ENCODE measurements at regions not wholly inside any gene's neighbourhood (a gene's known extent, or its start where the extent isn't known, plus 50 kb on each side); places are given as distances from the start of the nearest gene placed in this dataset.

DNA sequence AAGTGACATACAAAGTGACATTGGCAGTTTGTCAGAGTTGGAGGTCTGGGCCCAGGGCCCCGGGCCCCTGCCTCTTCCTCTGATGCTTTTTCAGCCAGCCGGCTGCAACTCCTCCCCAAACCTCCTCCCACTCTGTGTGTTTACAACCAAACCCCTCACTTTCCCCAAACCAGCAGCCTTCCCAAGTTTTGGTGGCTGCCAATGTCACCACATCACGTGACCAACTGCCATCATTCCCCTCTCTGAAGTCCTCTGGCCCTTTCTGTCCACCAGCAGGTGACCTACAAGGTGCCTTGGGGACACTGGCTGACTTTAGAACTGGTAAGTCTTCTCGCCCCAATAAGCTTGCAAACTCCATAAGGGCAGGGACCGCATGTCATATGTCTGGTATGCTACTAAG, 357.7 kb downstream of the BCOR start:
- no peak for DNase-seq
- H3K9me3 ChIP-seq (replicated peaks; ENCODE audit: control insufficient read depth, low read depth, low read length): no peaks in the 10 kb centered on the region
- H3K27me3 ChIP-seq (ENCODE audit: control insufficient read depth, insufficient read depth, low read length): peaks cover 16% of the 10 kb centered on the region
- H3K4me3 ChIP-seq (ENCODE audit: low read length): no peak overlapping the region
- H3K4me1 ChIP-seq (ENCODE audit: control insufficient read depth, insufficient read depth, low read length): peaks cover 14% of the 10 kb centered on the region
- H3K27ac ChIP-seq (ENCODE audit: low read length): no peak overlapping the region
- 35% methylated on average over 3 of the region's 5 CpGs for WGBS (ENCODE audit: insufficient coverage)
- H3K36me3 ChIP-seq (ENCODE audit: control insufficient read depth, insufficient read depth, low read length): no peaks in the 10 kb centered on the region

DNA sequence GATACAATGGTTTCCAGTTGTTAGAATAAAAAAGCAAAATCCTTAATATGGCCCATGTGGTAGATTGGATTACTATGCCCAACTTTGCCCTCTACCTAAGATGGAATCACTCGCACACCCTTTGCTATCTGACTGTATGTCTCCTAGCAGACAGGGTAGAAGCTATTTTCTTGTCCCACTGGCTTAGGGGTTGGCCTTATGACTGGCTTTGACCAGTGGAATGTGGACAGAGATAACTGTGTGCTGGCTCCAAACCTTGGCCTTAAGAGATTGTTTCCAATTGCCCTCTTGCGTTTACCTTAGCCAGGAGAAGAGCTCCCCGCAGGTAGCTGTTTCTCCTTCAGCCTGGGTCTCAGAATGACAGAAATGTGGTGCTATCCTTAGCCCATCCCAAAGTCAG, 355.9 kb downstream of the BCOR start:
- Histone ChIP-seq H3K27me3 (ENCODE audit: control insufficient read depth, insufficient read depth, low read length) (peaks cover 20% of the 10 kb centered on the region), H3K9me3 (replicated peaks; ENCODE audit: control insufficient read depth, low read depth, low read length) (no peaks in the 10 kb centered on the region), H3K4me1 (ENCODE audit: control insufficient read depth, insufficient read depth, low read length) (no peaks in the 10 kb centered on the region), H3K4me3 (ENCODE audit: low read length) (no peak overlapping the region), H3K36me3 (ENCODE audit: control insufficient read depth, insufficient read depth, low read length) (no peaks in the 10 kb centered on the region), H3K27ac (ENCODE audit: low read length) (no peak overlapping the region)
- WGBS (ENCODE audit: insufficient coverage): 100% methylated on average over 2 of the region's 3 CpGs
- no peak for DNase-seq

- DNase-seq: no peak
- no peak overlapping the region for H3K4me3 ChIP-seq (ENCODE audit: low read length)
- no CpG with 5 or more reads among the region's 2 CpGs for WGBS (ENCODE audit: insufficient coverage)
- no peaks in the 10 kb centered on the region for H3K9me3 ChIP-seq (replicated peaks; ENCODE audit: control insufficient read depth, low read depth, low read length)
- H3K27me3 ChIP-seq (ENCODE audit: control insufficient read depth, insufficient read depth, low read length): peaks cover 28% of the 10 kb centered on the region
- peaks cover 8% of the 10 kb centered on the region for H3K4me1 ChIP-seq (ENCODE audit: control insufficient read depth, insufficient read depth, low read length)
- no peak overlapping the region for H3K27ac ChIP-seq (ENCODE audit: low read length)
- H3K36me3 ChIP-seq (ENCODE audit: control insufficient read depth, insufficient read depth, low read length): no peaks in the 10 kb centered on the region
These were observed 351.9 kb downstream of the BCOR start for GRCh38 chrX:39745818-39746217.

DNA sequence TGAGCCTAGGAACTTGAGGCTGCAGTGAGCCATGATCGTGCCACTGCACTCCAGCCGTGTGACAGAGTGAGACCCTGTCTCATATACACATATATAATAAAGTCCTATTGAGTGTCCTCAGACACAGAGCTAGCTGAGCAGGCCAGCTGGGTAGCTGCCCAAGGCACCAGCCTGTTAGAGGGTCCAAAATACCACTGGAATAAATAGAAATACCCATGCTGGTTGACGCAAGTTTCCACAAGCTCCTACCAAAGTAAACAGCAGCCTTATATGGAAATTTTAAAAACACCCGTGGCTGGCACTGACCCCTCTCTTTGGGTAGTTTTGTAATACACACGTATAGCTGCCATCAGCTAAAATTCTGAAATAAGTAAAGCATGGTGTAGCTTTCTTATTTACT, 348.6 kb downstream of the BCOR start:
- H3K4me3 ChIP-seq (ENCODE audit: low read length): no peak overlapping the region
- H3K9me3 ChIP-seq (replicated peaks; ENCODE audit: control insufficient read depth, low read depth, low read length): no peaks in the 10 kb centered on the region
- WGBS (ENCODE audit: insufficient coverage): no CpG with 5 or more reads among the region's 5 CpGs
- no peak overlapping the region for H3K27ac ChIP-seq (ENCODE audit: low read length)
- no peaks in the 10 kb centered on the region for H3K36me3 ChIP-seq (ENCODE audit: control insufficient read depth, insufficient read depth, low read length)
- H3K4me1 ChIP-seq (ENCODE audit: control insufficient read depth, insufficient read depth, low read length): peaks cover 17% of the 10 kb centered on the region
- H3K27me3 ChIP-seq (ENCODE audit: control insufficient read depth, insufficient read depth, low read length): peaks cover 26% of the 10 kb centered on the region
- no peak for DNase-seq

- WGBS (ENCODE audit: insufficient coverage): 68% methylated on average over 4 of the region's 5 CpGs
- H3K27ac ChIP-seq (ENCODE audit: low read length): no peak overlapping the region
- H3K36me3 ChIP-seq (ENCODE audit: control insufficient read depth, insufficient read depth, low read length): no peaks in the 10 kb centered on the region
- H3K4me1 ChIP-seq (ENCODE audit: control insufficient read depth, insufficient read depth, low read length): peaks cover 19% of the 10 kb centered on the region
- no peaks in the 10 kb centered on the region for H3K9me3 ChIP-seq (replicated peaks; ENCODE audit: control insufficient read depth, low read depth, low read length)
- no peak overlapping the region for H3K4me3 ChIP-seq (ENCODE audit: low read length)
- DNase-seq: no peak
- H3K27me3 ChIP-seq (ENCODE audit: control insufficient read depth, insufficient read depth, low read length): peaks cover 28% of the 10 kb centered on the region
These were observed 348.0 kb downstream of the BCOR start for GRCh38 chrX:39749728-39750127.

GRCh38 chrX:39750256-39750790, 347.4 kb downstream of the BCOR start:
- no peak overlapping the region for H3K4me3 ChIP-seq (ENCODE audit: low read length)
- no peaks in the 10 kb centered on the region for H3K36me3 ChIP-seq (ENCODE audit: control insufficient read depth, insufficient read depth, low read length)
- H3K27me3 ChIP-seq (ENCODE audit: control insufficient read depth, insufficient read depth, low read length): peaks cover 29% of the 10 kb centered on the region
- peaks cover 24% of the 10 kb centered on the region for H3K4me1 ChIP-seq (ENCODE audit: control insufficient read depth, insufficient read depth, low read length)
- WGBS (ENCODE audit: insufficient coverage): 78% methylated on average over 2 of the region's 6 CpGs
- no peak for DNase-seq
- no peak overlapping the region for H3K27ac ChIP-seq (ENCODE audit: low read length)
- no peaks in the 10 kb centered on the region for H3K9me3 ChIP-seq (replicated peaks; ENCODE audit: control insufficient read depth, low read depth, low read length)

DNA sequence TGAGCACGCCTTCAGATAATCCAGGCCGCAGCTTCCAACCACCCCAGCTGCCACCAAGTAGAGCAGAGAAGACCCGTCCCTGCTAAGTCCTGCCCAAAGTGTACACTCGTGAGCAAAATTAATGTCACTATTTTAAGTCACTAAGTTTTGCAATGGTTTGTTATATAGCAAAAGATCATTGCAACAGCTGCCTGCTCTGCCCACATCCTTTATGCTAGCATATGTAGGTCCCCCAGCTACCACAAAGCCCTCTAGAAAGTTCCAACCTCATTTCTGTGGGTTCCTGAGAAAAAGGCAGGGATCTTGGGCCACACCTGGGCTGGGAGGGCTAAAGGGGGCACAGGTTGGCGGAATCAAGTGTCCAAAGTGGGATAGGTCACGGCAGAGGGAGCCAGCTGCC, 346.9 kb downstream of the BCOR start:
- 90% methylated on average over 2 of the region's 6 CpGs for WGBS (ENCODE audit: insufficient coverage)
- DNase-seq: no peak
- no peak overlapping the region for H3K4me3 ChIP-seq (ENCODE audit: low read length)
- H3K27ac ChIP-seq (ENCODE audit: low read length): no peak overlapping the region
- H3K36me3 ChIP-seq (ENCODE audit: control insufficient read depth, insufficient read depth, low read length): no peaks in the 10 kb centered on the region
- peaks cover 30% of the 10 kb centered on the region for H3K27me3 ChIP-seq (ENCODE audit: control insufficient read depth, insufficient read depth, low read length)
- peaks cover 30% of the 10 kb centered on the region for H3K4me1 ChIP-seq (ENCODE audit: control insufficient read depth, insufficient read depth, low read length)
- no peaks in the 10 kb centered on the region for H3K9me3 ChIP-seq (replicated peaks; ENCODE audit: control insufficient read depth, low read depth, low read length)

GRCh38 chrX:39752815-39753214, 344.9 kb downstream of the BCOR start:
- Histone ChIP-seq H3K36me3 (ENCODE audit: control insufficient read depth, insufficient read depth, low read length) (no peaks in the 10 kb centered on the region), H3K27me3 (ENCODE audit: control insufficient read depth, insufficient read depth, low read length) (peaks cover 25% of the 10 kb centered on the region), H3K4me3 (ENCODE audit: low read length) (no peak overlapping the region), H3K9me3 (replicated peaks; ENCODE audit: control insufficient read depth, low read depth, low read length) (no peaks in the 10 kb centered on the region), H3K4me1 (ENCODE audit: control insufficient read depth, insufficient read depth, low read length) (peaks cover 37% of the 10 kb centered on the region), H3K27ac (ENCODE audit: low read length) (no peak overlapping the region)
- 61% methylated on average over 6 of the region's 9 CpGs for WGBS (ENCODE audit: insufficient coverage)
- peak; percentile 70 for DNase-seq

- 88% methylated on average over 6 of the region's 8 CpGs for WGBS (ENCODE audit: insufficient coverage)
- Histone ChIP-seq H3K36me3 (ENCODE audit: control insufficient read depth, insufficient read depth, low read length) (no peaks in the 10 kb centered on the region), H3K27me3 (ENCODE audit: control insufficient read depth, insufficient read depth, low read length) (peaks cover 26% of the 10 kb centered on the region), H3K4me3 (ENCODE audit: low read length) (no peak overlapping the region), H3K4me1 (ENCODE audit: control insufficient read depth, insufficient read depth, low read length) (peaks cover 43% of the 10 kb centered on the region), H3K9me3 (replicated peaks; ENCODE audit: control insufficient read depth, low read depth, low read length) (no peaks in the 10 kb centered on the region), H3K27ac (ENCODE audit: low read length) (no peak overlapping the region)
- no peak for DNase-seq
These were observed 344.3 kb downstream of the BCOR start for GRCh38 chrX:39753293-39753996.

- no peaks in the 10 kb centered on the region for H3K36me3 ChIP-seq (ENCODE audit: control insufficient read depth, insufficient read depth, low read length)
- peaks cover 56% of the 10 kb centered on the region for H3K4me1 ChIP-seq (ENCODE audit: control insufficient read depth, insufficient read depth, low read length)
- no peak overlapping the region for H3K4me3 ChIP-seq (ENCODE audit: low read length)
- DNase-seq: peak; percentile 91
- no peaks in the 10 kb centered on the region for H3K9me3 ChIP-seq (replicated peaks; ENCODE audit: control insufficient read depth, low read depth, low read length)
- peaks cover 20% of the 10 kb centered on the region for H3K27me3 ChIP-seq (ENCODE audit: control insufficient read depth, insufficient read depth, low read length)
- WGBS (ENCODE audit: insufficient coverage): 63% methylated on average over 18 of the region's 25 CpGs
- peak overlapping the region; percentile 72 for H3K27ac ChIP-seq (ENCODE audit: low read length)
These were observed 342.4 kb downstream of the BCOR start for GRCh38 chrX:39755143-39756032.

All from muscle of leg (tissue), 3 donors.